ENCODE measurements at regions not wholly inside any gene's neighbourhood (a gene's known extent, or its start where the extent isn't known, plus 50 kb on each side); places are given as distances from the start of the nearest gene placed in this dataset.
"Not testable (repeated sequence)": the region's sequence is repeated elsewhere in the genome, so short reads cannot be mapped to it uniquely, and the experiment has no call there.

DNA sequence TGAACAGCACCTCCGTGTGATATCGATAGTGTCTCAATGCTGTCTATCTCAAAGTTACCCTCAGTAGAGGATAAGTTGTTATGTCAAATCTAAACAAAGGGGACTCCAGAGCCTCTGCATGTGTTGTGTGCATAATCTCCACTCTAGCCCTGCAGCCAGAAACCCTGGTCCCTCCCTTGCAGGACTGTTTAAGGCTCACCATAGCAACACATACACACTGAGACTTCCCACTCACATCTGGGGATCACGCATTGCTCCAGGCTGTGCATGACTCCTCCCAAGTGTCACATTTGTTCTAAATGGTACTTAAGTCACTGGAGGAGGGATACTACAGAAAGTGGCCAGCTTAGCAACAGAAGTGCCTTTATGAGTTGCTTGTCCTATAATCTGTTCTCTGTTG is 258.6 kb upstream of the CRIM1 start:
- H3K79me2 ChIP-seq (ENCODE audit: low read length), result no peaks in the 10 kb centered on the region
- no peaks in the 10 kb centered on the region for H3K4me1 ChIP-seq (ENCODE audit: low read length)
- H3K9me3 ChIP-seq (ENCODE audit: insufficient read depth, low read length), result no peaks in the 10 kb centered on the region
- no peaks in the 10 kb centered on the region for H3K36me3 ChIP-seq (replicated peaks; ENCODE audit: low read depth, low read length)
- no peak overlapping the region for H3K27ac ChIP-seq (ENCODE audit: low read length)
- no peak overlapping the region for H2AFZ ChIP-seq (ENCODE audit: low read depth, low read length)
- H3K4me2 ChIP-seq (ENCODE audit: low read length), result no peak overlapping the region
- no peak overlapping the region for H3K9ac ChIP-seq (ENCODE audit: low read length)
- H4K20me1 ChIP-seq (ENCODE audit: insufficient read depth, low read length), result no peaks in the 10 kb centered on the region
- TF ChIP-seq EZH2phosphoT487 (IDR thresholded peaks at IDR 0.05; ENCODE audit: low read depth), result no peak
- TF ChIP-seq, protein P1, sequence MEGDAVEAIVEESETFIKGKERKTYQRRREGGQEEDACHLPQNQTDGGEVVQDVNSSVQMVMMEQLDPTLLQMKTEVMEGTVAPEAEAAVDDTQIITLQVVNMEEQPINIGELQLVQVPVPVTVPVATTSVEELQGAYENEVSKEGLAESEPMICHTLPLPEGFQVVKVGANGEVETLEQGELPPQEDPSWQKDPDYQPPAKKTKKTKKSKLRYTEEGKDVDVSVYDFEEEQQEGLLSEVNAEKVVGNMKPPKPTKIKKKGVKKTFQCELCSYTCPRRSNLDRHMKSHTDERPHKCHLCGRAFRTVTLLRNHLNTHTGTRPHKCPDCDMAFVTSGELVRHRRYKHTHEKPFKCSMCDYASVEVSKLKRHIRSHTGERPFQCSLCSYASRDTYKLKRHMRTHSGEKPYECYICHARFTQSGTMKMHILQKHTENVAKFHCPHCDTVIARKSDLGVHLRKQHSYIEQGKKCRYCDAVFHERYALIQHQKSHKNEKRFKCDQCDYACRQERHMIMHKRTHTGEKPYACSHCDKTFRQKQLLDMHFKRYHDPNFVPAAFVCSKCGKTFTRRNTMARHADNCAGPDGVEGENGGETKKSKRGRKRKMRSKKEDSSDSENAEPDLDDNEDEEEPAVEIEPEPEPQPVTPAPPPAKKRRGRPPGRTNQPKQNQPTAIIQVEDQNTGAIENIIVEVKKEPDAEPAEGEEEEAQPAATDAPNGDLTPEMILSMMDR (IDR thresholded peaks at IDR 0.05; ENCODE audit: low read depth, low read length), result no peak
- no peaks in the 10 kb centered on the region for H3K27me3 ChIP-seq (ENCODE audit: low read depth, low read length)
- H3K4me3 ChIP-seq (ENCODE audit: low read length), result no peak overlapping the region

DNA sequence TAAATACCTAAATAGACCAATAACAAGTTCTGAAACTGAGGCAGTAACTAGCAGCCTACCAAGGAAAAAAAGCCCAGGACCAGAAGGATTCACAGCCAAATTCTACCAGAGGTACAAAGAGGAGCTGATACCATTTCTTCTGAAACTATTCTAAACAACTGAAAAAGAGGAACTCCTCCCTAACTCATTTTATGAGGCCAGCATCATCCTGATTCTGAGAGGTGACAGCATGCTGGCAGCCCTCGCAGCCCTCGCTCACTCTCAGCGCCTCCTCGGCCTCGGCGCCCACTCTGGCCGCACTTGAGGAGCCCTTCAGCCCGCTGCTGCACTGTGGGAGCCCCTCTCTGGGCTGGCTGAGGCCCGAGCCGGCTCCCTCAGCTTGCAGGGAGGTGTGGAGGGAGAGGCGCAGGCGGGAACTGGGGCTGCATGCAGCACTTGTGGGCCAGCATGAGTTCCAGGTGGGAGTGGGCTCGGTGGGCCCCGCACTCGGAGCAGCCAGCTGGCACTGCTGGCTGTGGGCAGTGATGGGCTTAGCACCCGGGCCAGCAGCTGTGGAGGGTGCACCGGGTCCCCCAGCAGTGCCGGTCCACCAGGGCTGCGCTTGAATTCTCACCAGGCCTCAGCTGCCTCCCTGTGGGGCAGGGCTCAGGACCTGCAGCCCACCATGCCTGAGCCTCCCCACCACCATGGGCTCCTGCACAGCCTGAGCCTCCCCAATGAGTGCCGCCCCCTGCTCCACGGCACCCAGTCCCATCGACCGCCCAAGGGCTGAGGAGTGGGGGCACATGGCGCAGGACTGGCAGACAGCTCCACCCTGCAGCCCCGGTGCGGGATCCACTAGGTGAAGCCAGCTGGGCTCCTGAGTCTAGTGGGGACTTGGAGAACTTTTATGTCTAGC is 263.5 kb upstream of the CRIM1 start:
- H3K36me3 ChIP-seq (replicated peaks; ENCODE audit: low read depth, low read length); H2AFZ ChIP-seq (ENCODE audit: low read depth, low read length); H3K79me2 ChIP-seq (ENCODE audit: low read length); H3K4me2 ChIP-seq (ENCODE audit: low read length); H3K27me3 ChIP-seq (ENCODE audit: low read depth, low read length); H3K9ac ChIP-seq (ENCODE audit: low read length); H3K4me3 ChIP-seq (ENCODE audit: low read length); H4K20me1 ChIP-seq (ENCODE audit: insufficient read depth, low read length); H3K9me3 ChIP-seq (ENCODE audit: insufficient read depth, low read length); H3K27ac ChIP-seq (ENCODE audit: low read length); H3K4me1 ChIP-seq (ENCODE audit: low read length): not testable (repeated sequence)

DNA sequence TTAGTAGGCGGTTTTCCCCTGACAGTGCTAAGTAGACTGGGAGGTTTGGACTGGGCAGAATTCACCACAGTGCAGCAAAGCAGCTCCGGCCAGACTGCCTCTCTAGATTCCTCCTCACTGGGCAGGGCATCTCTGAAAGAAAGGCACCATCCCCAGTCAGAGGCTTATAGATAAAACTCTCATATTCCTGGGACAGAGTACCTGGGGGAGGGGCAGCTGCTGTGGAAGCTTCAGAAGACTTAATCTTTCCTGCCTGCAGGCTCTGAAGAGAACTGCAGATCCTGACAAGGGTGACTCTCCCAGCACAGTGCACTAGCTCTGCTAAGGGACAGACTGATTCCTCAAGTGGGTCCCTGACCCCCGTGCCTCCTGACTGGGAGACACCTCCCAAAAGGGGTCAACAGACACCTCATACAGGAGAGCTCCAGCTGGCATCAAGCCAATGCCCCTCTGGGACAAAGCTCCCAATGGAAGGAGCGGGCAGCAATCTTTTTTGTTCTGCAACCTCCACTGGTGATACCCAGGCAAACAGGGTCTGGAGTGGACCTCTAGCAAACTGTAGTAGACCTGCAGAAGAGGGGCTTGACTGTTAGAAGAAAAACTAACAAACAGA is 266.8 kb upstream of the CRIM1 start:
- Histone ChIP-seq H3K9ac (ENCODE audit: low read length) (no peak overlapping the region), H3K27me3 (ENCODE audit: low read depth, low read length) (no peaks in the 10 kb centered on the region), H3K27ac (ENCODE audit: low read length) (no peak overlapping the region), H3K4me3 (ENCODE audit: low read length) (no peak overlapping the region), H4K20me1 (ENCODE audit: insufficient read depth, low read length) (no peaks in the 10 kb centered on the region), H3K79me2 (ENCODE audit: low read length) (no peaks in the 10 kb centered on the region), H3K9me3 (ENCODE audit: insufficient read depth, low read length) (no peaks in the 10 kb centered on the region), H3K4me2 (ENCODE audit: low read length) (no peak overlapping the region), H3K4me1 (ENCODE audit: low read length) (no peaks in the 10 kb centered on the region), H2AFZ (ENCODE audit: low read depth, low read length) (no peak overlapping the region), H3K36me3 (replicated peaks; ENCODE audit: low read depth, low read length) (no peaks in the 10 kb centered on the region)
- TF ChIP-seq EZH2phosphoT487 (IDR thresholded peaks at IDR 0.05; ENCODE audit: low read depth), result no peak
- TF ChIP-seq, protein P1 (IDR thresholded peaks at IDR 0.05; ENCODE audit: low read depth, low read length), result no peak

DNA sequence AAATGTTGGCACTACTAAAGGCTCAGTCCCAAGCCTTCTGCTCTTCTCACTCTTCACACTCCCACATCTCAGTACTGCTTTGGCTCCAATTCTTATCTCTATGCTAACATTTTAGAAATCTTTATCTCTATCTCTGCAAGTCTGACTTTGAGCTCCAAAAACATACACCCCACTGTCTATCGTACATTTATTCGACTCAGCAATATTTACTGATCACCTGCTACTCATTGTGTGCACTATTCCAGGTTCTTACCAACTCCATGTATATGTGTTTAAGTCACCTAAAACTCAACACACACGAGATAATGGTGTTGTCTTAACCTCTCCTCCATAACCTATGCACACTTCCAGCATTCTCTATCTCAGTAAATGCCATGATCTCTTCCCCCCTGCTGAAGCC is 268.2 kb upstream of the CRIM1 start:
- no peaks in the 10 kb centered on the region for H4K20me1 ChIP-seq (ENCODE audit: insufficient read depth, low read length)
- H3K36me3 ChIP-seq (replicated peaks; ENCODE audit: low read depth, low read length), result no peaks in the 10 kb centered on the region
- no peak overlapping the region for H2AFZ ChIP-seq (ENCODE audit: low read depth, low read length)
- no peaks in the 10 kb centered on the region for H3K4me1 ChIP-seq (ENCODE audit: low read length)
- H3K9me3 ChIP-seq (ENCODE audit: insufficient read depth, low read length), result no peaks in the 10 kb centered on the region
- no peak overlapping the region for H3K27ac ChIP-seq (ENCODE audit: low read length)
- H3K79me2 ChIP-seq (ENCODE audit: low read length), result no peaks in the 10 kb centered on the region
- no peak overlapping the region for H3K4me3 ChIP-seq (ENCODE audit: low read length)
- H3K4me2 ChIP-seq (ENCODE audit: low read length), result no peak overlapping the region
- no peaks in the 10 kb centered on the region for H3K27me3 ChIP-seq (ENCODE audit: low read depth, low read length)
- H3K9ac ChIP-seq (ENCODE audit: low read length), result no peak overlapping the region
- TF ChIP-seq, protein P1 (IDR thresholded peaks at IDR 0.05; ENCODE audit: low read depth, low read length), result no peak
- TF ChIP-seq EZH2phosphoT487 (IDR thresholded peaks at IDR 0.05; ENCODE audit: low read depth), result no peak

All from OCI-LY3 (cell line).